Endothelial cell of umbilical vein (primary cell): ENCODE measurements at regions not wholly inside any gene's neighbourhood (a gene's known extent, or its start where the extent isn't known, plus 50 kb on each side); places are given as distances from the start of the nearest gene placed in this dataset.

Experiments
- BruUV-seq: library from RNA; stranded (reverse); fragments of 400-500 nt; replicated peaks from 2 replicates; lab custom pipeline; 2021; lab: Mats Ljungman, UMichigan
- CTCF ChIA-PET: fragments of 300-600, 350-600 bp; sonication (Branson Sonifier 250); formaldehyde crosslinking; loops from one replicate; lab custom pipeline; 2021; ENCODE audit warnings: antibody characterized with exemption, inconsistent platforms; lab: Charles Lee
- POLR2A ChIA-PET: fragments of 300-600, 350-600 bp; sonication (Branson Sonifier 250); formaldehyde crosslinking; loops from one replicate; lab custom pipeline; 2021; ENCODE audit warnings: antibody characterized with exemption, inconsistent platforms; lab: Charles Lee
- DNase-seq: peaks from one replicate; pipeline ENCODE4 v3.0.0-alpha.2; 2011; ENCODE audit warnings: low read depth, low spot score
- FAIRE-seq: peaks from 2 replicates; lab custom pipeline; 2011; peaks lifted over from hg19 to GRCh38; lab: Jason Lieb, UNC
- H2AFZ ChIP-seq: 2 replicates; pipeline ENCODE4 v1.6.0; 2012; ENCODE audit warnings: low read depth, low read length, control low read depth, inconsistent platforms
- H3K27ac ChIP-seq: 2 replicates; pipeline ENCODE4 v1.5.1; 2011; ENCODE audit warnings: low read depth, mild to moderate bottlenecking, control low read depth, low read length, moderate library complexity; ENCODE audit not compliant: insufficient read depth
- H3K27me3 ChIP-seq, 2 experiments: 2 replicates each; pipeline versions ENCODE4 v1.6.0 to v1.6.1; 2011; ENCODE audit warnings: low read length in 2 of 2, mixed read lengths in 1 of 2; ENCODE audit not compliant: control insufficient read depth in 2 of 2, insufficient read depth in 2 of 2
- H3K36me3 ChIP-seq, 2 experiments: 2 replicates in 1 of 2; 3 replicates in 1 of 2; pipeline ENCODE4 v1.5.1; 2011; ENCODE audit warnings: low read length in 2 of 2, mild to moderate bottlenecking in 1 of 2, moderate library complexity in 1 of 2; ENCODE audit not compliant: control insufficient read depth in 2 of 2, insufficient read depth in 2 of 2; ENCODE audit errors: extremely low read depth in 1 of 2
- H3K4me1 ChIP-seq: 3 replicates; pipeline ENCODE4 v1.5.1; 2011; ENCODE audit warnings: mild to moderate bottlenecking, low read length; ENCODE audit not compliant: control insufficient read depth, insufficient read depth; ENCODE audit errors: extremely low read depth
- H3K4me2 ChIP-seq: 2 replicates; pipeline ENCODE4 v1.6.1; 2011; ENCODE audit warnings: low read length, control low read depth, mixed read lengths; ENCODE audit not compliant: insufficient read depth
- H3K4me3 ChIP-seq, 3 experiments: fragments of 200-600 bp in 1 of 3; sonication (generic), shearing (Covaris generic) in 1 of 3; replicated peaks in 1 of 3; 2 replicates each; pipeline ENCODE4 v1.5.1; 2011 to 2016; ENCODE audit warnings: control low read depth in 3 of 3, low read length in 3 of 3, mild to moderate bottlenecking in 2 of 3, inconsistent platforms in 1 of 3, low read depth in 1 of 3, moderate library complexity in 1 of 3; ENCODE audit not compliant: insufficient read depth in 1 of 3
- H3K79me2 ChIP-seq: 2 replicates; pipeline ENCODE4 v1.6.0; 2012; ENCODE audit warnings: low read length, inconsistent platforms; ENCODE audit not compliant: control insufficient read depth, insufficient read depth
- H3K9ac ChIP-seq: replicated peaks from 2 replicates; pipeline ENCODE3; 2011; ENCODE audit warnings: low read length, control low read depth; ENCODE audit not compliant: insufficient read depth; ENCODE audit errors: extremely low read depth
- H3K9me1 ChIP-seq: replicated peaks from 3 replicates; pipeline ENCODE4 v1.6.0; 2011; ENCODE audit warnings: mild to moderate bottlenecking, low read length; ENCODE audit not compliant: control insufficient read depth, insufficient read depth; ENCODE audit errors: extremely low read depth
- H3K9me3 ChIP-seq: replicated peaks from 2 replicates; pipeline ENCODE4 v1.5.1; 2012; ENCODE audit warnings: low read length, inconsistent platforms; ENCODE audit not compliant: control insufficient read depth, insufficient read depth
- H4K20me1 ChIP-seq: replicated peaks from 2 replicates; pipeline ENCODE3; 2011; ENCODE audit warnings: mild to moderate bottlenecking, low read length; ENCODE audit not compliant: control insufficient read depth, insufficient read depth; ENCODE audit errors: extremely low read depth
- EZH2 ChIP-seq: IDR thresholded peaks from 2 replicates; pipeline ENCODE4 v1.6.1; 2012; ENCODE audit warnings: borderline replicate concordance, low read depth, mild to moderate bottlenecking, moderate library complexity, low read length, inconsistent platforms; ENCODE audit not compliant: severe bottlenecking
- FOS ChIP-seq: IDR thresholded peaks from 2 replicates; pipeline ENCODE4 v1.6.1; 2011; ENCODE audit warnings: mild to moderate bottlenecking, low read length, moderate library complexity, borderline replicate concordance; ENCODE audit not compliant: insufficient read depth
- GATA2 ChIP-seq: IDR thresholded peaks from 2 replicates; pipeline ENCODE4 v1.7.0; 2011; ENCODE audit warnings: low read depth, mild to moderate bottlenecking, moderate library complexity, mixed read lengths, low read length; ENCODE audit not compliant: insufficient read length, insufficient read depth
- JUN ChIP-seq: IDR thresholded peaks from 2 replicates; pipeline ENCODE4 v1.6.1; 2011; ENCODE audit warnings: borderline replicate concordance, low read depth; ENCODE audit not compliant: insufficient read length, insufficient read depth
- MYC ChIP-seq: IDR thresholded peaks from one replicate; pipeline ENCODE4 v1.6.1; 2011; ENCODE audit warnings: mild to moderate bottlenecking, low read depth, low read length
- POLR2A ChIP-seq: IDR thresholded peaks from 2 replicates; pipeline ENCODE4 v1.6.1; 2012; ENCODE audit warnings: low read depth, mild to moderate bottlenecking, control low read depth, low read length
- POLR2AphosphoS5 ChIP-seq: IDR thresholded peaks from 2 replicates; pipeline ENCODE4 v1.6.1; 2012; ENCODE audit warnings: low read depth, mild to moderate bottlenecking, control low read depth, low read length, moderate library complexity; ENCODE audit not compliant: insufficient read depth
- dilution Hi-C: fragments of 300-500 bp; cut with MboI; formaldehyde crosslinking; loops from one replicate; pipeline ENCODE4 v1.15.0; 2019; ENCODE audit warnings: low sequenced_read_pairs; ENCODE audit not compliant: extremely low pct_ligation_motif_present
- intact Hi-C: fragments of 100-400 bp; cut with micrococcal nuclease; formaldehyde crosslinking; loops from one replicate; pipeline ENCODE4 v1.10.0; 2022
- TF ChIP-seq, protein P1 (sequence below), 2 donors: IDR thresholded peaks; 1 replicate in 1 of 2; 2 replicates in 1 of 2; pipeline ENCODE4 v1.5.1; 2011; ENCODE audit warnings: low read length in 2 of 2, mild to moderate bottlenecking in 2 of 2, moderate library complexity in 2 of 2, control low read depth in 1 of 2, inconsistent platforms in 1 of 2, low read depth in 1 of 2; ENCODE audit not compliant: insufficient read depth in 1 of 2; ENCODE audit errors: extremely low read depth in 1 of 2
- TF ChIP-seq, protein P2 (sequence below): IDR thresholded peaks from 2 replicates; pipeline ENCODE4 v1.6.1; 2011; ENCODE audit not compliant: insufficient read depth, insufficient read length

DNA sequence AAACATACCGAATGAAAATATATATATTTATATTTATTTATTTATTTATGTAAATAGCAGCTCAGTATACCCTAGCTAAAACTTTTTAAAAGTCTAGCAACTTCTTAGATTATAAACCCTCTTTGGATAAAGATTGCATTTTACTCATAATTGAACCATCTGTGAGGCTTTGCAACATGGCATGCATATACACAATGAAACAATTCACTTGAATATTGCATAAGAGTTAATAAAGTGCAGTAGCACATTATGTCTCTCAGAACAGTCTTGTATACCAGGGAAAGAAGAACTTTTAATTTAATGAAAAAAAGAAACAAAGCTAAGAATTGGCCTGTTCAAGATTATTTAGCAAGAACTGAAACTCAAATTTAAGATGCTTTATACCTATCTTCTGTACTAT, 1363.9 kb upstream of the ADGRL2 start:
- H3K9ac ChIP-seq: no peak overlapping the region
- H3K9me1 ChIP-seq: no peaks in the 10 kb centered on the region
- no peaks in the 10 kb centered on the region for H4K20me1 ChIP-seq
- no peak overlapping the region for H3K27ac ChIP-seq
- FAIRE-seq (no peak), DNase-seq (no peak)
- no peak overlapping the region for H3K4me3 ChIP-seq
- dilution Hi-C loops (no loop called here), intact Hi-C loops (no loop called here)
- ChIA-PET CTCF (no interaction called here), POLR2A (no interaction called here)
- no peak for TF ChIP-seq POLR2A
- no peak for TF ChIP-seq POLR2AphosphoS5
- TF ChIP-seq MYC: no peak
- TF ChIP-seq, protein P1, sequence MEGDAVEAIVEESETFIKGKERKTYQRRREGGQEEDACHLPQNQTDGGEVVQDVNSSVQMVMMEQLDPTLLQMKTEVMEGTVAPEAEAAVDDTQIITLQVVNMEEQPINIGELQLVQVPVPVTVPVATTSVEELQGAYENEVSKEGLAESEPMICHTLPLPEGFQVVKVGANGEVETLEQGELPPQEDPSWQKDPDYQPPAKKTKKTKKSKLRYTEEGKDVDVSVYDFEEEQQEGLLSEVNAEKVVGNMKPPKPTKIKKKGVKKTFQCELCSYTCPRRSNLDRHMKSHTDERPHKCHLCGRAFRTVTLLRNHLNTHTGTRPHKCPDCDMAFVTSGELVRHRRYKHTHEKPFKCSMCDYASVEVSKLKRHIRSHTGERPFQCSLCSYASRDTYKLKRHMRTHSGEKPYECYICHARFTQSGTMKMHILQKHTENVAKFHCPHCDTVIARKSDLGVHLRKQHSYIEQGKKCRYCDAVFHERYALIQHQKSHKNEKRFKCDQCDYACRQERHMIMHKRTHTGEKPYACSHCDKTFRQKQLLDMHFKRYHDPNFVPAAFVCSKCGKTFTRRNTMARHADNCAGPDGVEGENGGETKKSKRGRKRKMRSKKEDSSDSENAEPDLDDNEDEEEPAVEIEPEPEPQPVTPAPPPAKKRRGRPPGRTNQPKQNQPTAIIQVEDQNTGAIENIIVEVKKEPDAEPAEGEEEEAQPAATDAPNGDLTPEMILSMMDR (IDR thresholded peaks at IDR 0.05; ENCODE audit: extremely low read depth in 1 of 2, insufficient read depth in 1 of 2, low read depth in 1 of 2, low read length in 2 of 2): no peak
- TF ChIP-seq, protein P2, sequence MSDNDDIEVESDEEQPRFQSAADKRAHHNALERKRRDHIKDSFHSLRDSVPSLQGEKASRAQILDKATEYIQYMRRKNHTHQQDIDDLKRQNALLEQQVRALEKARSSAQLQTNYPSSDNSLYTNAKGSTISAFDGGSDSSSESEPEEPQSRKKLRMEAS: no peak
- no peak for TF ChIP-seq EZH2
- TF ChIP-seq GATA2: no peak
- TF ChIP-seq FOS: no peak
- TF ChIP-seq JUN: no peak
- BruUV-seq: no TSS peak
- no peak overlapping the region for H2AFZ ChIP-seq
- no peaks in the 10 kb centered on the region for H3K79me2 ChIP-seq
- H3K36me3 ChIP-seq: no peaks in the 10 kb centered on the region
- H3K4me1 ChIP-seq: no peaks in the 10 kb centered on the region
- H3K4me2 ChIP-seq: no peak overlapping the region
- no peaks in the 10 kb centered on the region for H3K27me3 ChIP-seq
- no peaks in the 10 kb centered on the region for H3K9me3 ChIP-seq
